NCI-H187 treated with DMSO at 0.1 percent for 48 hours (cell line): ENCODE measurements at regions not wholly inside any gene's neighbourhood (a gene's known extent, or its start where the extent isn't known, plus 50 kb on each side); places are given as distances from the start of the nearest gene placed in this dataset.

ENCODE experiments used
- DNase-seq: peaks from one replicate; lab custom pipeline; 2025; lab: John Stamatoyannopoulos, UW

DNA sequence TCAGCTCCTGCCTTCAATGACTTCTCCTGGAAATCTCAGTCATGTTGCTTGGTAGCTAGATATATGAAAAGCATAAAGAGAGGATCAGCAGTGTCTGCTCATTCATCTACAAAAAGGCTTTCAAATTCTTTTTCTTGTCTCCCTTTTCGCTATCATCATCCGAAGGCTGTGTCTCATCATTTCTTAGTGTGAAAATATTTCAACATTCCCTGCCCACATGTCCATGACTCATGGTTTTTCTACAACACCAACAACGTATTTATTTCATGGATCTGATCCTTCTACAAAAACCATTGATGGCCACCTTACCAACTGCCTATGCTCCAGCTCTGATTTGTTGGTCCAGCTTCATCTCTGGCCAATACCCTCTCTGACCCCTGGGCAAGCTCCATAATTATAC lies 472.5 kb upstream of the GHITM start:
- no peak for DNase-seq

DNA sequence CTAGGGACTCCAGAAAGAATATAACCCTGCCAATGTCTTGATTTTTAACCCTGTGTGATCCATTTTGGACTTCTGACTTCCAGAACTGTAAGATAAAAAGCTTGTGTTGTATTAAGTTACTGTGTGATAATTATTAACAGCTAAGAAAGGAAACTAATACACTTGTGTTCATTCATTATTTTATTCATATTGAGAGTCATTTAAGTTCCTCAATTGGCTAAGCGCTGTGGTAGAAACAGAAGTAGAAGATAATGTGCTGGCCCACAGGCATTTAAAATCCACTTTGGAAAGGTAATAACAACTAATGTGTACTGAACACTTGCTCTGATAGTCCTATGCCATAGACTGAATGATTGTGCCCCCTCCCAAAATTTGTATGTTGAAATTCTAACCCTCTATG lies 471.7 kb upstream of the GHITM start:
- no peak for DNase-seq

DNA sequence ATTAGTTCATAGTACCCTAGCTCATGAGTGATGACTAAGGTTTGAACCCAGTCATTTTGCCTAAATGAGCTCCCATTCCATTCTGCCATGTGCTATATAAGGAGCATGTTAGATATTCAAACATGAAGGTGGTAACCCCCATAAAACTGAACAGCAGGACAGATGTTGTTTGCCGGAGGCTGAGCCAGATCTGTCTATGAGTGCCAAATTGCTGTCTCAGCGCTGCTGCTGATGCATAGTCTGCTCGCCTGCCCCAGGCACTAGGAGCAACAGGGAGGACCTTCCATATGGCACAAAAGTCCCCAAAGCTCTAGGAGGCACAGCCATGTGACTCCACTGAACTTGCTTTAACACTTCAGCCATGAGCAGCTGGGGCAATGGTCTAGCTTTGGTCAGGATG lies 466.0 kb upstream of the GHITM start:
- DNase-seq = no peak

DNA sequence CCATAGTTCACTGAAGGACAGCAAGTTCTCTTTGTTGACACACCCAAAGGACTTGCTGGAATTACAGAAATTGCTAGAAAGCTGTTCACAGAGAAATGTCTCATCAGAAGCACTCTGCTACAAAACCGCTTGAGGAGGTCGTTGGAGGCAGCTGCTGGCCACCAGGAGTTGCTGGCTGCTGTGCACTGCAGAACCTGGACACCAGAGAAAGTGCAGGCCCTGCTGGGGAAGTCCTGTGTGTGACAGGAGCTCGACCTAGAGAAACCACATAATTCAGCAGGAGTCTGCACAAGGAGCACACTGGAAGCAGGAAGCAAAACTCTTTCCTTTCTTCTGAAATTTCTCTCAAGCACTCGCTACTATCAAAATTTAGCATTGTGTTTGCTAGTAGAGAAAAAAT lies 461.5 kb upstream of the GHITM start:
- DNase-seq = no peak

DNA sequence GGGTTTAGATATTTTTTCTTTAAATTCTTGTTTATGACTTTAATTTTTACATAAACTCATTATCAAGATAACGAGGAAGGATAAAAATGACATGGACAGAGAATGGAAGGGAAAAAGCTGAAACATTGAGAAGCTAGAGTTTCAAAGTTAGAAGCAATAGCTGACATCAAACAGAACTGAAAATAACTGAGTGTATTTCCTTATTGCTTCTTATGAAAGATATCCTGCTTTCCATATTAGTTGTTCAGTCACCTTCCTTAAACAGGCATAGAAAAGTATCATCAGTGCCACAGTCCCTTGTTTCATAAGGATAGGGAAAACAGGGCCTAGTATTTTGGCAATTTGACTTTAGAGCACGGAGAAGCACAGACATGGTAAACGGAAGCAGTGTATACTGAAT lies 460.5 kb upstream of the GHITM start:
- no peak for DNase-seq

DNA sequence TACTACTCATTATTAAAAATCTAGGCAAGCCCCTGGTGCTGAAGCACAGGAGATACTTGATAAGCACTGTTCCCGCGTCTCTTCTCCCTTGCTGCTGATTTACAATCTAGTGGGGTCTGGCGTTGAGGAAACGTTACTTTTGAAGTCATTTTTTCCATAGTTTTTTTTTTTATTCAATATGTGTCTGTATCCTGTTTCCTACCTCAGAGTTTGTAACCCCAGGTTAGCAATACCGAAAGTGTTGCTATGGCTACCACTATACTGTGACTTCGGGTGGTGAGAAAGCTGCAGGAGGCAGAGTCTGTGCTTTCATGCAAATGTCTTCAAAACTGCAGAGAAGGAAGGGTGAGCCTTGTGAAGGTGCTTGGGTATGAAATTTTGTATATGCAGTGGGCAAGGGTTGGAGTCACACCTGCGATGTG lies 458.8 kb upstream of the GHITM start:
- no peak for DNase-seq

DNA sequence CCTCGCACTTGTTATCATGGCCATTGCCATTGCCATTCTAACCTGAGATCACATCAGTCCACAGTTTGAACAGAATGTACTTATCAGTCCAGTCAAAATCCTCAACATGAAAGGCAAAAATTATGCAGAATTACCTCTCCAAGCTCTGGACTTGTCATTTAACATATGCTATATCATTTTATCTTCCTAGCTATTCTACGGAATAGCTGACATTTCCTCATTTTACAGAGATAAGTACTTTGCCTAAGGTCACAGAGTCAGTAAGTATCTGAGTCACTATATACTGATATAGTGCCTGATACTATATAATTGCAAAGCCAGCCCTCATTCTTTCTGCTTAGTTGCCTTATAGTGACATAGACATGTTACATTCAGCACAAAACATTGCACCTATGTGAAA lies 456.9 kb upstream of the GHITM start:
- no peak for DNase-seq

DNA sequence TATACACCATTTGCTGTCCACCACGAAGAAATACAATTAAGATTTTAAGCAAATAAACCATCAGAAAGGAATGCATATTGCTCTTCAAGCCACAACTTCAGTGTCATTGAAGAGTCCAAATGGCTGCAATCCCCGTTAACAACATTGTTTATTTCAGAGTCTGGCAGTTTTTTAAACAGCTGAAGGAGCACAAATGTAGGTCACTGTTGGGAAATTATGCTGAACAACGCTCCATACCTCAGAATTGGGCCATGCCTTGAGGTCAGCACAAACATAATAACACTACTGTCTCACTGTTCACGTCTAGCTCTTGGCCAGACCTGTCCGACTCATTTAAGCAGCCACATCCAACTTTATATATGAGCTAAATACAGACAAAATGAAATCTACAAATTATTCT lies 453.9 kb upstream of the GHITM start:
- DNase-seq = no peak

DNA sequence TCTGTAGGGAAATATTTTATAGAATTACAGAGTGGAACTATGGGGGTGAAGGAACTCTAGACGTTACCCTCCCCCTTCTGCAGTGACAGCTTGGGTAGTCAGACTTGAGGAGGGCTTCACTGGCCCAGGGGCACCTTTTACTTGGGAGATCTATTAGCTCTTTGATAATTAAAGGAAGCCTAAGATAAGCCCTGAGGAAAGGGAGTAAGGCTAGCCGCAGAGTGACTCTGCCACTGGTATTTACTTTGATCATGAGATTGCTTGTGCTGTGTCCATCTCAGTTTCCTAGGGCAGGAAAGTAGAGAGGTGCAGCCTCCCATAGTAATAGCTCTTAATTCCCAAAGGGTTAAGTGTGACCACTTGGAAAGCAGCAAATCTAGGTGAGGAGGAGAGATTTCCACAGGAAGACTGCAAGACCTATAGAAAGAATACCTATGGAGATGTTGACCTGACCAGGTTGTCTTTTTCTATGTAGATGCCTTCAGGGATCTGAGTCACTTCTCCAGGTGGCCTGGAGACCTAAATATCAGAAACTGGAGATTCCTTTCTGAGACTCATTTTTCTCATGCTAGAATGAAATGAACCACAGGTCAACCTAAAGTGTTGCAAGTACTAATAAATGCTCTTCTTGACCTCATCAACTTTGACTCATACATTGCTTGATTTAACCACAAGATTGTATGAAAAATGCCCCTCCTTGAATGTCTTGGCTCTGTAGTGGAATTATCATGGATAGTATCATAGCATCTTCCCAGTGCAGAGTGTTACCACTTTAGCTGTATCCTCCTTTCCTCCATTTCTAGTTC lies 447.3 kb upstream of the GHITM start:
- DNase-seq = no peak

DNA sequence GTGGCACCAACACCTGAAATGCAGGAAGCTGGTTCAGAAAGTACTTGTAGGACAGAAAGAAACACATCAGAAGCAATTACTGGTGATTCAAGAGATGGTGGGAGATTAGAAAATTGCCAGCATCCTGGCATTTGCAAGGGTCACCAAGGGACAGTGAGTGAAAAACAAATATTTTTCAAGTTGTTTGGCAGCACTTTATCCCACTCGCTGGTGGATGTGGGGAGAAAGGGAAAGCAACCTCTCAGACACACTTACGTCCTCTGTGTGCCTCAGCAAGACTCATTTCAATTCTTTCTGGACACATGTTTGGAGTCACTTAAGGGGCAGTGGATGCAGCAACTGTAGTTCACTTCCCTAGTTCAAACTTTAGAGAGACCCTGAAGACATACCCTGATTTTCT lies 440.4 kb upstream of the GHITM start:
- no peak for DNase-seq

DNA sequence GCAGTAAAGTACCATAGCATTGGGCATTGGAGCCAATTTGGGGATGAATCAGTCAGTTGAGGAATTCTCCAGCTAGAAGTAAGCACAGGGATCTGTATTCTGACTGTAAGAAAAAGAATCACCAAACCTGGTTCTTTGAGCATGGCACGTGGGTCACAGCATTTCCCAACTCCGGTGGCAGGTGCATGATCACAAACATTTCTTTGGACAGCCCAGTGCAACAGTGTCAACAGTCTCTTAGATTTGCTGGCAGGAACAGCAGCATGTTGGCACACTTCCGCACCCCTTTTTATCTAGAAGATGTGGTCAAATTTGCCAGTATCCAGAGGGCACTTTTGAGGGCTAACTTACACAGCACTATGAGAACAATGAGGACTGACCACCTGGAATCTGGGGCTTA lies 437.5 kb upstream of the GHITM start:
- no peak for DNase-seq

DNA sequence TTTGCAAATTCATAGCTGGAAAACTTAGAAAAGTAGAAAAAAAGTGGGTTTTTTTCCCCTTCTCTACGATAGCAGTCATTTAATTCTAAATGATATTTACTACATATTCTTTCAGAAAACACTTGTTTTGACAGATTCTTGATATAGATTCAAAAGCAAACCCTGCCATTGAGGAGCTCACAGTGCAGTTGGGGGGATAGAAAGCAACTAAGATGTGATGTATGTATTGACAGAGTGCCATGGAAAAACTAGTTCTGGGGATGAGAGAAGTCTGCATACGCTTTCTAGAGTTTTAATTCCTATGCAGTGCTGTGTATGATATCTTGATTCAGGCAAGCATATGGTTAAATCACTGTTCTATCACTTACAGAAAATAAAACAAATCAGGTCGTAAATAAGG lies 436.6 kb upstream of the GHITM start:
- DNase-seq = no peak

DNA sequence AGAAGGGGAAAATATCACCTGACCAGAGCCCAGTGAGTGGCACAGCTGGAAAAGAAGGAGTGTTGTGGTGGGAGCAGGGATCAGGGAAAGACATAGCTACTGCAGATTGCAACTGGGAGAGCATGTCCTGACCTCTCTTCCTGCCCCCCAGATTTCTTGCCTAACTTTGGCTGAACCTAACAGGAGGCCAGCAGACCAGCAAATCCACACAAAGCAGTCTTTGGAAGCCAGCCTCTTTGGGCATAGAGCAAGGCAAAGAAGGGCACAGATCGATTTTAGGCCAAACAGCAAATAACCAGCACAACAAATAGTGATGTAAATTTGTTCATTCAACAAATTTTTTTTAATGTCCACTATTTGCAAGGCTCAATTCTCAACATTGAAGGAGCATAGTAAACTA lies 433.2 kb upstream of the GHITM start:
- DNase-seq = no peak

DNA sequence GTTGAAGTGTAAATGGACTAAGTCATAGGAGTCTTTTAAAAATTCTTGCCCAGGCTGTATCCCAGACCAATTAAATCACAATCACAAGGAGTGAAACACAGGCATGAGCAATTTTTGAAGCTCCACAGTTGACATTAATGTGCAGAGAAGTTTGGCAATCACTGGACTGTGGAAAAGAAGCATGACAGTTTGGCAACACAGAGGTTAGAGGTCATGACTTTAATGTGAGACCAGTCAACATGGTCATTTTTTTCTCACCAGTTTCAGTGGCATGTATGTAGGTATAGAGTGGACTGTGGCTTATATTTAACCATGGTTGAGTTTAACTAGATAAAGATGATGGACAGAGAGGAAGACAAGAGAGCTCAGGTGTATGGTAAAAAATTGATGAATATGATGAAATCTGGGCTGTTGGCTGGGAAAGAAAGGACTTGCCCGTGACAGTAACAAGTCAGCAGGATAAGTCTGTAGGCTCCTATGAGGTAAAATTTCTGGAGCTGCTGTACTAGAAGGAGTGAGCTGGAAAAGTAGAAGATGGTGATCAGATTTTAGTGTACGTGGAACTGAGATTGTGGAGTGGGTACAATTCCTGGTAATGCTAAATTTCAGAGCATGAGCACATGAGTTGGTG lies 432.2 kb upstream of the GHITM start:
- no peak for DNase-seq

DNA sequence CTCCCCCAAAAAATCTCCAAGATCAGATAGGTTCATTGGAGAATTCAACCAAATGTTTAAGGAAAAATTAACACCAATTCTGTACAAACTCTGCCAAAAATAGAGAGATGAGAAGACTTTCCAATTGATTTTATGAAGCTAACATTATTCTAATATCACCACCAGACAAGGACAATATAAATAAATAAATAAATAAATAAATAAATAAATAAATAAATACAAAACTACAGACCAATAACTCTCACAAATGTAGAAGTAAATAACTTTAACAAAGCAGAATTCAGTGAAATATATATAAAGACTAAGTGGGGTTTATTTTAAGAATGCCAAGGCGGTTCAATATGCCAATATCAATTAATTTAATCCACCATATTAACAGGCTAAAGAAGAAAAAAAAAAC lies 425.9 kb upstream of the GHITM start:
- DNase-seq = no peak

DNA sequence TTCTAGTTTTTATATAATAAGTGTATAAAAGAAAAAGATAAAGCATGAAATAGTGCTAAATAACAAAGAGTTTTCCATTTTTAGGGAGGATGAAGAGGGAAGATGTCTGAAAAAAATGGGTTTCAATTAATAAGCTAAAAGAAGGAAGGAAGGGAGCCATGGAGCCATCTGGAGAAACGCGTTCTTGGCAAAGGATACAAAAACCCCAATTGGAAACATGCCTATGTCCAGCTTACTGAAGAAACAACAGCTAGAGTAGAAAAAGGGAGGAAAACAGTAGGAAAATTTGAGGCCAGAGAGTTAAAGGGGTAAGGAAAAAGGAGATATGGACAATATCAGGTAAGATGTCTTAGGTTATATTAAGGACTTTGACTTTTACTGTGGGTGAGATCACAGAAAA lies 416.2 kb upstream of the GHITM start:
- DNase-seq = no peak

DNA sequence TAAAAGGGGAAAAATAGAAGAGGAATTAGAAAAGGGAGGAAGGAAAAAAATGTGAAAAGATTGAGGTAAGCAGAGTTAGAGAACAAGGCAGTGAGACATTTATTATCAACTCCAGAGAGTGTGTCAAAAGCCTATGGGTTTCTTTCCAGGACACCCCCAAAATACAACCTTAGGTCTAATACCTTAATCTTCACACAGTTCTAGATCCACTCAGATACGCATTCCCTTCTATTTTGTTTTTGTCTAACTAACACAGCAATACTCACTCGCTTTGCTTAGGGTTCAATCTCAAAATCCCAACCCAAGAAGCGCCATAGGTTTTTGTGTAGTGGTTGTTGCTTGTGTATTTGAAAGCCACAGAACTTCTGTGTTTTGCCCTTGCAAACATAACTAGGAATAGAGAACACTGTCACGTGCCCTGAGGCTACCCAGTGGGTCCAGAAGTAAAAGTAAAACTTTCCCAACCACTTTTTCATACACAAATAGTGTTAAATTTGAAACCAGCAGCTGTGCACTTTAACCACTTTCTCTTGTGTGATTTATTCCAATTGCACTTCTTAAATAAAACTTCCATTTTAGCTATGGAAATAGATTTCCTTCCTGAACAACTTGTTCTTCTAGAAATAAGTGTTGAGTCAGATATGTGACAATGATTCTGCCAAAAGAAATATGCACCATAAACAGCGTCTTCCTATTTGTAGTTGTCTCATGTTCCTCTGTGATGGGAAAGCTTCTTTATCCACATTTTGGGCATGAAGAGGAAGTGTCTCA lies 414.7 kb upstream of the GHITM start:
- no peak for DNase-seq

DNA sequence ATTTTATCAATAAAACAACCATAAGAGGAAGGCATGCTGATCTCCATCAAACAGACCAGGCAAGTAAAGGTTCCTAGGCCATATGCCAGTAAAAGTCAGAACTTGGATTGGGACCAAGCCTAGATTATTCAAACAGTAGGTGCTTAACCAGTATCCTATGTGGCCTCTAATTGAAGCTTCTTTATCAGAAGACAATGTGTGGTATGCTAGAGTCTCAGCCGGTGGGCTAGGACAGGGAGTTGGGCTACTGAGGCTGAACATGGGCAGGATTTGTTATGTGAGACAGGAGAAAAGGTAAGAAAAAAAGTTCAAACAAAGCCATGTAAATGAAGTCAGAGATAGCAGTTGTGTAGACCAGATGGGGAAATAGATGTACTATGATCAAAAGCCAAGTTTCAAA lies 413.7 kb upstream of the GHITM start:
- no peak for DNase-seq

DNA sequence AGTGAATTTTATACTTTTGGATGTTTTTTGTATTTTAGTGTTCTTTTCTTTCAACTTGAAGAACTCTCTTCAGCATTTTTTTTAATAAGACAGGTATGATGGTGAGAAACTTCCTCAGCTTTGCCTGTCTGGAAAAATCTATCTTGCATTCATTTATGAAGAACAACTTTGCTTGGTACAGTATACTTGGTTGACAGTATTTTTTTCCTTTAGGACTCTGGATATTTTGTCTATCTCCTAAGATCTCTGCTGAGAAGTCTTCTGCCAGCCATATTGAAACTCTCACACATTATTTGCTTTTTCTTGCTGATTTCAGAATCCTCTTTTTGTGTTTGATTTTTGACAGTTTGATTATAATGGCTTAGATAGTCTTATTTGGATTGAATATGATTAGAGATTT lies 405.0 kb upstream of the GHITM start:
- DNase-seq = no peak

DNA sequence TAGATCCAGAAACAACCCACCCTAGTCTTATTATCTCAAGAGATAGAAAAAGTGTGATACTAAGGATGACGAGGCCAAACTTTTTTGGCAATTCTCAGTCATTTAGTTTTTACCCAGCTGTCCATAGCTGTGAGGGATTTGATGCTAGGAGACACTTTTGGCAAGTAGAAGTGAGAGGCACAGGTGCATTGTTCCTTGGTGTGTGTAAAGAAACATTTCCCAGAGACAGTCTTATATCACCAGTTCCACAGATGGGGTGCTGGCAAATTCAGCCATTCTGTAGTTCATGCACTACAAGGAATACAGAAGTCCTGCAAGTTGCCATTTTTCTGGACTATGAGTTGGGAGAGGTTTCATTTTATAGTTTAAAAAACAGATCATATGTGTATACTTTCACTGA lies 403.3 kb upstream of the GHITM start:
- no peak for DNase-seq

DNA sequence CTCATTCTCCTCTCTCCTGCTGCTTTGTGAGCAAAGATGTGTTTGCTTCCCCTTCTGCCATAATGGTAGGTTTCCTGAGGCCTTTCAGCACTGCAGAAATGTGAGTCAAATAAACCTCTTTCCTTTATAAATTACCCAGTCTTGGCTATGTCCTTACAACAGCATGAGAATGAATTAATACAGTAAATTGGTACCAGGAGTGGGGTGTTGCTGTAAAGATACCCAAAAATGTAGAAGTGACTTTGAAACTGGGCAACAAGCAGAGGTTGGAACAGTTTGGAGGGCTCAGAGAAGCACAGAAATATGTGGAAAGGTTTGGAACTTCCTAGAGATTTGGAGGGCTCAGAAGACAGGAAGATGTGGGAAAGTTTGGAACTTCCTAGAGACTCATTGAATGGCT lies 388.7 kb upstream of the GHITM start:
- no peak for DNase-seq

DNA sequence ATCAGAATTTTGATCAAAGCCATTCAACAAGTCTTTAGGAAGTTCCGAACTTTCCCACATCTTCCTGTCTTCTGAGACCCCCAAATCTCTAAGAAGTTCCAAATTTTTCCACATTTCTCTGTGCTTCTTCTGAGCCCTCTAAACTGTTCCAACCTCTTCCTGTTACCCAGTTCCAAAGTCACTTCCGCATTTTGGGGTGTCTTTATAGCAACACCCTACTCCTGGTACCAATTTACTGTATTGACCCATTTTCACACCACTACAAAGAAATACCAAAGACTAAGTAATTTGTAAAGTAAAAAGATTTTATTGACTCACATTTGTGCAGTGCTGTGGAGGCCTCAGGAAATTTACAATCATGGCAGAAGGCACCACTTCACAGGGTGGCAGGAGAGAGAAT lies 385.8 kb upstream of the GHITM start:
- no peak for DNase-seq

DNA sequence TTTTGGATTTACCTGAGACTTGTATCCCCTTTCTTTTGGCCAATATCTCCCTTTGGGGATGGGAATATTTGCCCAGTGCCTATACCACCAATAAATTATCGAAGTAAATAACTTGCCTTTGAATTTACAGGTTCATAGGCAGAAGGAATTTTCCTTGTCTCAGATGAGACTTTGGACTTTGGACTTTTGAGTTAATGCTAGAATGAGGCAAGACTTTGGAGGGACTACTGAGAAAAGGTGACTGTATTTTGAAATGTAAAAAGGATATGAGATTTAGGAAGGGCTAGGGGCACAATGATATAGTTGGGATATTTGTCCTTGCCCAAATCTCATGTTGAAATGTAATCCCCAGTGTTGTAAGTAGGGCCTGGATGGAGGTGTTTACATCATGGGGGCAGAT lies 384.5 kb upstream of the GHITM start:
- no peak for DNase-seq
